CD4-positive, alpha-beta T cell (primary cell): ENCODE measurements at regions not wholly inside any gene's neighbourhood (a gene's known extent, or its start where the extent isn't known, plus 50 kb on each side); places are given as distances from the start of the nearest gene placed in this dataset.

Experiments used
- ATAC-seq: fragments of 200-7000 bp; cut with Tn5 transposase; one replicate; pipeline ENCODE4 v1.10.0; 2022; ENCODE audit warnings: mild to moderate bottlenecking; ENCODE audit not compliant: poor library complexity
- CTCF ChIA-PET: fragments of 350-600 bp; sonication (Branson Sonifier 250); formaldehyde crosslinking; loops from one replicate; lab custom pipeline; 2021; ENCODE audit warnings: antibody characterized with exemption, inconsistent platforms; lab: Charles Lee
- POLR2A ChIA-PET: fragments of 350-600 bp; sonication (Branson Sonifier 250); formaldehyde crosslinking; loops from one replicate; lab custom pipeline; 2021; ENCODE audit warnings: antibody characterized with exemption, inconsistent platforms; lab: Charles Lee
- DNase-seq, 14 experiments: peaks; one replicate each; pipeline ENCODE4 v3.0.0-alpha.2; 2013 to 2020; ENCODE audit warnings: mixed read lengths in 2 of 14
- H3K27ac ChIP-seq, 2 donors: one replicate each; pipeline versions ENCODE4 v1.5.1 to v1.7.0; 2013; ENCODE audit warnings: low read length in 2 of 2, low read depth in 1 of 2, mild to moderate bottlenecking in 1 of 2
- H3K27me3 ChIP-seq, 2 experiments: 1 replicate in 1 of 2; 2 replicates in 1 of 2; pipeline versions ENCODE4 v1.6.1 to v1.7.0; 2013; ENCODE audit warnings: low read length in 2 of 2, control low read depth in 1 of 2, mild to moderate bottlenecking in 1 of 2, moderate library complexity in 1 of 2; ENCODE audit not compliant: insufficient read depth in 2 of 2, control insufficient read depth in 1 of 2
- H3K36me3 ChIP-seq: one replicate; pipeline ENCODE4 v1.6.1; 2013; ENCODE audit warnings: low read length, control low read depth; ENCODE audit not compliant: insufficient read depth
- H3K4me1 ChIP-seq: one replicate; pipeline ENCODE4 v1.6.1; 2013; ENCODE audit warnings: low read length, control low read depth; ENCODE audit not compliant: insufficient read depth
- H3K4me3 ChIP-seq: one replicate; pipeline ENCODE4 v1.5.1; 2013; ENCODE audit warnings: mild to moderate bottlenecking, low read length, moderate library complexity
- H3K9me3 ChIP-seq, 2 experiments: 1 replicate in 1 of 2; 2 replicates in 1 of 2; pipeline versions ENCODE4 v1.6.1 to v1.7.0; 2013; ENCODE audit warnings: low read length in 2 of 2, mild to moderate bottlenecking in 2 of 2, control low read depth in 1 of 2, moderate library complexity in 1 of 2; ENCODE audit not compliant: control insufficient read depth in 1 of 2, insufficient read depth in 1 of 2
- H3K27ac Mint-ChIP-seq: one replicate; pipeline ENCODE4 v1.8.0; 2020; ENCODE audit warnings: mixed read lengths
- H3K27me3 Mint-ChIP-seq: one replicate; pipeline ENCODE4 v1.8.0; 2021; ENCODE audit warnings: mixed read lengths
- H3K36me3 Mint-ChIP-seq: one replicate; pipeline ENCODE4 v1.8.0; 2021; ENCODE audit warnings: low read depth, mixed read lengths
- H3K4me1 Mint-ChIP-seq: one replicate; pipeline ENCODE4 v1.8.0; 2021; ENCODE audit warnings: low read depth, mixed read lengths
- H3K4me3 Mint-ChIP-seq: one replicate; pipeline ENCODE4 v1.8.0; 2020; ENCODE audit warnings: mild to moderate bottlenecking, mixed read lengths
- H3K9me3 Mint-ChIP-seq: one replicate; pipeline ENCODE4 v1.8.0; 2020; ENCODE audit warnings: mixed read lengths
- intact Hi-C, 2 experiments: fragments of 100-400 bp; cut with DNase I in 1 of 2; cut with micrococcal nuclease in 1 of 2; formaldehyde crosslinking; loops; one replicate each; pipeline versions ENCODE4 v1.15.1 to v1.9.0; 2023 to 2025; cut with DNase I, micrococcal nuclease
- TF ChIP-seq, protein P1 (sequence below): fragments of 200-600 bp; IDR thresholded peaks from one replicate; pipeline ENCODE4 v1.8.0; 2022; ENCODE audit warnings: antibody characterized with exemption, mild to moderate bottlenecking

DNA sequence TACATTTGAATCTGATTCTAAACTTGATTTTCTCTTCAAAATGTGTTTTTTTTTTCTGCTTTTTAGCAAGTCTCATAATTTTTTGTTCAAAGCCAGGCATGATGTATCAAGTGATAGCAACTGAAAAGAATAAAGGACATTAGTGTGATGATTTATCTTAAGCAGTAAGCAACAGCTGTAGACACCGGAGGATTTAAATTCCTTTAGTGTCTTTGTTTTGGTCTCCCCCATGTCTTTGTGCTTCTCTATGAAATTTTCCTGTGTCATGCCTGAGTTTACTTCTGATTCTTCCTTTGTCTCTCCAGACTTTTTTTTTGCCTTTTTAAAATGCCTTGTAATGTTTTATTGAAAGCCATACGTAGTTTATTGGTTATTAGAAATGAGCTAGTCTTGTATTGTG, 934.2 kb upstream of the RAG2 start:
- no peak for DNase-seq
- CTCF ChIA-PET, result no interaction called here
- no peaks in the 10 kb centered on the region for H3K36me3 ChIP-seq
- no peaks in the 10 kb centered on the region for H3K4me1 ChIP-seq
- no peaks in the 10 kb centered on the region for H3K4me1 Mint-ChIP-seq
- peaks cover 10 to 13% of the 10 kb centered on the region in 2 experiments for H3K9me3 ChIP-seq
- no peak overlapping the region for H3K27ac Mint-ChIP-seq
- intact Hi-C loops, result no loop called here
- H3K9me3 Mint-ChIP-seq, result peaks cover 10% of the 10 kb centered on the region
- TF ChIP-seq, protein P1, sequence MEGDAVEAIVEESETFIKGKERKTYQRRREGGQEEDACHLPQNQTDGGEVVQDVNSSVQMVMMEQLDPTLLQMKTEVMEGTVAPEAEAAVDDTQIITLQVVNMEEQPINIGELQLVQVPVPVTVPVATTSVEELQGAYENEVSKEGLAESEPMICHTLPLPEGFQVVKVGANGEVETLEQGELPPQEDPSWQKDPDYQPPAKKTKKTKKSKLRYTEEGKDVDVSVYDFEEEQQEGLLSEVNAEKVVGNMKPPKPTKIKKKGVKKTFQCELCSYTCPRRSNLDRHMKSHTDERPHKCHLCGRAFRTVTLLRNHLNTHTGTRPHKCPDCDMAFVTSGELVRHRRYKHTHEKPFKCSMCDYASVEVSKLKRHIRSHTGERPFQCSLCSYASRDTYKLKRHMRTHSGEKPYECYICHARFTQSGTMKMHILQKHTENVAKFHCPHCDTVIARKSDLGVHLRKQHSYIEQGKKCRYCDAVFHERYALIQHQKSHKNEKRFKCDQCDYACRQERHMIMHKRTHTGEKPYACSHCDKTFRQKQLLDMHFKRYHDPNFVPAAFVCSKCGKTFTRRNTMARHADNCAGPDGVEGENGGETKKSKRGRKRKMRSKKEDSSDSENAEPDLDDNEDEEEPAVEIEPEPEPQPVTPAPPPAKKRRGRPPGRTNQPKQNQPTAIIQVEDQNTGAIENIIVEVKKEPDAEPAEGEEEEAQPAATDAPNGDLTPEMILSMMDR, result no peak
- POLR2A ChIA-PET, result interaction anchor here (0.6 kb wide), 1 partner anchor 29 kb away, joined by 4 read pairs; no protein-coding TSS in a partner anchor
- H3K27ac ChIP-seq, result no peak overlapping the region
- no peaks in the 10 kb centered on the region for H3K27me3 Mint-ChIP-seq
- H3K4me3 ChIP-seq, result no peak overlapping the region
- no peak for ATAC-seq
- no peaks in the 10 kb centered on the region for H3K27me3 ChIP-seq
- H3K36me3 Mint-ChIP-seq, result no peaks in the 10 kb centered on the region
- H3K4me3 Mint-ChIP-seq, result no peak overlapping the region

DNA sequence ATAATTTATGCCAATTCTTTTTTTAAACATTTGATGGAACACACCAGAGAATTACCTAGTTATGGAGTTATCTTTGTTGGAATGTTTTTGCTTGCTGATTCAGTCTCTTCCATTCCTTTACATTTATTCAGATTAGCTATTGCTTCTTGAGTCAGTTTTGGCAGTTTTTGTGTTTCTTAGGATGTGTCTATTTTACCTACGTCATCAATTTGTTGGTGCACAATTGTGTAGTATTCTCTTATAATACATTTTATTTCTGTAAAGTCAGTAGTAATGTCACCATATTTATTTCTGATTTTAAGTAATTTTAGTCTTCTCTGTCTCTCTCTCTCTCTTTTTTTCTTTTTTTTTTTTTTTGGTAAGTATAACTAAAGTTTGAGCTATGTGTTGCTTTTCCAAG, 929.5 kb upstream of the RAG2 start:
- POLR2A ChIA-PET, result no interaction called here
- CTCF ChIA-PET, result no interaction called here
- TF ChIP-seq, protein P1, result no peak
- H3K27me3 ChIP-seq, result no peaks in the 10 kb centered on the region
- no peak overlapping the region for H3K4me3 Mint-ChIP-seq
- intact Hi-C loops, result no loop called here
- DNase-seq, result no peak
- no peaks in the 10 kb centered on the region for H3K4me1 ChIP-seq
- H3K36me3 Mint-ChIP-seq, result no peaks in the 10 kb centered on the region
- no peaks in the 10 kb centered on the region for H3K4me1 Mint-ChIP-seq
- no peak overlapping the region for H3K27ac ChIP-seq
- no peak for ATAC-seq
- no peak overlapping the region for H3K4me3 ChIP-seq
- H3K36me3 ChIP-seq, result no peaks in the 10 kb centered on the region
- H3K27ac Mint-ChIP-seq, result no peak overlapping the region
- peaks cover 12% of the 10 kb centered on the region for H3K9me3 Mint-ChIP-seq
- peaks cover 7 to 13% of the 10 kb centered on the region in 2 experiments for H3K9me3 ChIP-seq
- no peaks in the 10 kb centered on the region for H3K27me3 Mint-ChIP-seq

DNA sequence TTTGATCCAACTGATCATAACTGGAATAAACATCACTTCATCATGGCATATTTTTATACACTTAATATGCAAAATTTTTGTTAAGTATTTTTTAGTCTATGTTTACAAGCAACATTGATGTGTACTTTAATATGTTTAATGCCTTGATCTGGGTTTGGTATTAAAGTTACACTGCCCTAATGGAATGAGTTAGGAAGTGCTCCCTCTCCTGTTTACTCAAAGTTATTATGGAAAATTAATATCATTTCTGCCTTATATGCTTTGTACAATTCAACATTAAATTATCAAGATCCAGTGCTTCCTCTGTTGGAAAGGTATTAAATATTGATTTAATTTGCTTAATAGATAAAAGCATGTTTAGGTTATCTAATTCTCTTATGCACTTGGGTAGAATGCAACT, 927.3 kb upstream of the RAG2 start:
- ChIA-PET CTCF (no interaction called here), POLR2A (no interaction called here)
- Mint-ChIP-seq H3K27me3 (no peaks in the 10 kb centered on the region), H3K27ac (no peak overlapping the region), H3K36me3 (no peaks in the 10 kb centered on the region), H3K4me3 (no peak overlapping the region), H3K9me3 (peaks cover 12% of the 10 kb centered on the region), H3K4me1 (no peaks in the 10 kb centered on the region)
- Histone ChIP-seq H3K36me3 (no peaks in the 10 kb centered on the region), H3K9me3 (peaks cover 7 to 10% of the 10 kb centered on the region in 2 experiments), H3K4me1 (no peaks in the 10 kb centered on the region), H3K27ac (no peak overlapping the region), H3K4me3 (no peak overlapping the region), H3K27me3 (no peaks in the 10 kb centered on the region)
- DNase-seq (no peak), ATAC-seq (no peak)
- intact Hi-C loops, result no loop called here
- TF ChIP-seq, protein P1, result no peak
